Neural cell (in vitro differentiated cells): ENCODE measurements at regions not wholly inside any gene's neighbourhood (a gene's known extent, or its start where the extent isn't known, plus 50 kb on each side); places are given as distances from the start of the nearest gene placed in this dataset.

Experiments used
- EP300 ChIP-seq: fragments of 450-650 bp; conservative IDR thresholded peaks from 2 replicates; pipeline ENCODE4 v1.6.1; 2014; ENCODE audit warnings: antibody characterized with exemption, mild to moderate bottlenecking, moderate library complexity; ENCODE audit not compliant: poor library complexity, severe bottlenecking
- EZH2 ChIP-seq: fragments of 200-600, 300-800 bp; shearing (Covaris generic), sonication (generic); IDR thresholded peaks from 2 replicates; pipeline ENCODE4 v1.6.1; 2014; ENCODE audit warnings: antibody characterized with exemption, low read length, borderline replicate concordance, mild to moderate bottlenecking; ENCODE audit not compliant: insufficient read depth, poor library complexity, severe bottlenecking
- POLR2AphosphoS5 ChIP-seq: IDR thresholded peaks from 2 replicates; pipeline ENCODE4 v1.6.1; 2012
- RAD21 ChIP-seq: fragments of 450-650 bp; conservative IDR thresholded peaks from 2 replicates; pipeline ENCODE4 v1.6.1; 2014; ENCODE audit warnings: antibody characterized with exemption, mild to moderate bottlenecking, moderate library complexity
- SMC3 ChIP-seq: fragments of 450-650 bp; conservative IDR thresholded peaks from 2 replicates; pipeline ENCODE4 v1.6.1; 2014; ENCODE audit warnings: antibody characterized with exemption, mild to moderate bottlenecking, moderate library complexity; ENCODE audit not compliant: poor library complexity
- TAF1 ChIP-seq: IDR thresholded peaks from 2 replicates; pipeline ENCODE4 v1.6.1; 2012; ENCODE audit warnings: low read depth
- TF ChIP-seq, protein P1 (sequence below): fragments of 450-650 bp; IDR thresholded peaks from 2 replicates; pipeline ENCODE4 v1.5.1; 2014; ENCODE audit warnings: antibody characterized with exemption, mild to moderate bottlenecking, moderate library complexity; ENCODE audit not compliant: poor library complexity, severe bottlenecking

DNA sequence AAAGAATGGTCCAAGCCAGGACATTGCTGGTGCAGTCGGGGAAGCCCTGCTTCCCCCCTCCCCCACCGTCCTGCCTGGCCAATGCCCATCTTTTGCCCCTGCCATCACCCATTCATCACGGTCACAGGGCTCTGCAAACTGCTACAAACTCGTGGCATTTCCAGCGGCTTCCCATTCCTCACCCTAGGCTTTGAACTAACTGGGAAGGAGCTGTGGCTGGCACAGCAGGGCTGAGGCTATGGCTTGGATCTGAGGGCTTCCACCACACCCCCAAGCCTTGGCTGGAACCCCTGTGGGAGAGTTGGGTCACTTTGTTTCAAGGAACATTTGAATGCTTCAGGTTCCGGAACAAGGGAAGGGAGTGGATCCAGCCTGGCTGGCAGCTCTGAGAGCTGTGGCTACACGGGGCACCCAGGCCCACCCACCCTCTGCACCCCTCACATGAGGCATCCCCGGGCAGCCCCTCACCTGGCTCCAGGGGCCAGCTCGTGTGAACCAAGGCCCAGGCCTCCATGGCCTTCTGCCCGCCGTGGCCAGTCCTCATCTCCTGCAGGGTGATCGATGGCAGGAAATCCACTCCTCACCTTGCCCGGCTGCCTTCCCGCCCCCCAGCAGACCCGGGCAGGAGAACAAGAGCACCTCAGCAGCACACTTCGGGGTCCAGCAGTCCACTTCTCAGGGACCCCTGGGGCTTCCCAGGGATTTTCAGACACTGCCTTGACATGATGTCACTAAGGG, 58.8 kb upstream of the OTOS start:
- no peak for TF ChIP-seq EZH2
- TF ChIP-seq TAF1, result no peak
- TF ChIP-seq, protein P1, sequence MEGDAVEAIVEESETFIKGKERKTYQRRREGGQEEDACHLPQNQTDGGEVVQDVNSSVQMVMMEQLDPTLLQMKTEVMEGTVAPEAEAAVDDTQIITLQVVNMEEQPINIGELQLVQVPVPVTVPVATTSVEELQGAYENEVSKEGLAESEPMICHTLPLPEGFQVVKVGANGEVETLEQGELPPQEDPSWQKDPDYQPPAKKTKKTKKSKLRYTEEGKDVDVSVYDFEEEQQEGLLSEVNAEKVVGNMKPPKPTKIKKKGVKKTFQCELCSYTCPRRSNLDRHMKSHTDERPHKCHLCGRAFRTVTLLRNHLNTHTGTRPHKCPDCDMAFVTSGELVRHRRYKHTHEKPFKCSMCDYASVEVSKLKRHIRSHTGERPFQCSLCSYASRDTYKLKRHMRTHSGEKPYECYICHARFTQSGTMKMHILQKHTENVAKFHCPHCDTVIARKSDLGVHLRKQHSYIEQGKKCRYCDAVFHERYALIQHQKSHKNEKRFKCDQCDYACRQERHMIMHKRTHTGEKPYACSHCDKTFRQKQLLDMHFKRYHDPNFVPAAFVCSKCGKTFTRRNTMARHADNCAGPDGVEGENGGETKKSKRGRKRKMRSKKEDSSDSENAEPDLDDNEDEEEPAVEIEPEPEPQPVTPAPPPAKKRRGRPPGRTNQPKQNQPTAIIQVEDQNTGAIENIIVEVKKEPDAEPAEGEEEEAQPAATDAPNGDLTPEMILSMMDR, result no peak
- TF ChIP-seq SMC3, result no peak
- TF ChIP-seq POLR2AphosphoS5, result no peak
- no peak for TF ChIP-seq RAD21
- TF ChIP-seq EP300, result no peak
